AG08395 (cell line): ENCODE measurements at regions not wholly inside any gene's neighbourhood (a gene's known extent, or its start where the extent isn't known, plus 50 kb on each side); places are given as distances from the start of the nearest gene placed in this dataset.
"Not testable (repeated sequence)": the region's sequence is repeated elsewhere in the genome, so short reads cannot be mapped to it uniquely, and the experiment has no call there.

Experiments used
- DNase-seq: peaks from one replicate; pipeline ENCODE4 v3.0.0; 2012; ENCODE audit warnings: mixed read lengths, low spot score

DNA sequence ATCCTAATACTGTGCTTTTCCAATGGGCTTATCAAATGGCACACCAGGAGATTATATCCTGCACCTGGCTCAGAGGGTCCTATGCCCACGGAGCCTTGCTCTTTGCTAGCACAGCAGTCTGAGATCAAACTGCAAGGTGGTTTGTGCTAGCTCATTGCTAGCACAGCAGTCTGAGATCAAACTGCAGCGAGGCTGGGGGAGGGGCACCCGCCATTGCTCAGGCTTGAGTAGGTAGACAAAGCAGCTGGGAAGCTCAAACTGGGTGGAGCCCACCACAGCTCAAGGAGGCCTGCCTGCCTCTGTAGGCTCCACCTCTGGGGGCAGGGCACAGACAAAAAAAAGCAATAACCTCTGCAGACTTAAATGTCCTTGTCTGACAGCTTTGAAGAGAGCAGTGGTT lies 116.0 kb upstream of the ETV3 start:
- not testable (repeated sequence) for DNase-seq

DNA sequence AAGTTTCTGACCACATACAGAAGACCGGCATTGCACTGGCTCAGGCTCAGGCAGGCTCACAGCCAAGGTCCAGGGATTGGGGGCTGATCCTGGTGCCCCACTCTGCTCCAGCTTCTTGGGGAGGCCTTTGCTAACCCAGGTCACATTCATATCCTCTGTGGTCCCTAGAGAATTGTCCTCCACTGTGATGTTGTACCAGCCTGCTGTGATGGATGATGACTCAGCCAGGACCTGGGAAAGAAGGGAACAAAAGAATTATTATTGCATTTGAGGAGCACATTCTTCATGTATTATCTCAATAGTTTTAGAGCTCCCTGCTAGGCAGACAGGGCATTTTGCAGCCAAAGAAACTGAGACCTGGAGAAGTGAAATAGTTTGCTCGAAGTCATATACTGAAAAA lies 114.3 kb upstream of the ETV3 start:
- DNase-seq, result no peak

DNA sequence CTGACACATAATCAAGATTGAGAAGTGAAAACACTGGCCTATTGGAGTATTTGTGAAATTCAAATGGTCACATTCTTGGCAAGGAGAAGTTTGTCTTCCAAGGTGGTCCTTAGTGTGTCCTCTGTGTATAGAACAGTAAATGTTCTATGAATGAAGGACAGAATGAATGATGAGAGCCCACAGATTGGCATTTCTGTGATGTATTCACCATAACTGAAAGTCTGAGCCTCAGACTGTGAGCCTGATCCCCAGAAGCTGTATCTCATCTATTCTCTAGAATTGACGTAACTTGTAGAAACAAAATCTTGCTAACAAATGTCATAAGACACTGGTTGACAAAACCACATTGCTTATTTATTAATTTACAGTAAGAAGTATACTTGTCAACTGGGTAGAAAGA lies 111.5 kb upstream of the ETV3 start:
- DNase-seq, result no peak

DNA sequence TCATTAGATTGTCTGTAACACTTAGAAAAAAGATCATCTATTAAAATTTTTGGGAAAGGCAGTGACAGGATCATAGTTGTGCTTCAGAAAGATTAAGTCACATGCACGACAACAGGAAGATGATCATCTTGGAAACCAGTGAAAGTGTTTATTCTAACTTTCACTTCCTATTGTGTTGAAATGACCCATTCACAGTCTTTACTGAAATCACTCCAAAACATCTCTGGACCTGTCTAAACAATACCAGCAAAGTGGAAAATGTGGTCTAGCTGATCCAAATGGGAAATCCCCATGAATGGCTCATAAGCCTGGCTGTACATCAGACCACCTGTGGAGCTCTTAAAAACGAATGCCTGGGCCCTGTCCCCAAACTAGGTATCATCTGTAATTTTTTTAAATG lies 111.1 kb upstream of the ETV3 start:
- DNase-seq, result no peak

DNA sequence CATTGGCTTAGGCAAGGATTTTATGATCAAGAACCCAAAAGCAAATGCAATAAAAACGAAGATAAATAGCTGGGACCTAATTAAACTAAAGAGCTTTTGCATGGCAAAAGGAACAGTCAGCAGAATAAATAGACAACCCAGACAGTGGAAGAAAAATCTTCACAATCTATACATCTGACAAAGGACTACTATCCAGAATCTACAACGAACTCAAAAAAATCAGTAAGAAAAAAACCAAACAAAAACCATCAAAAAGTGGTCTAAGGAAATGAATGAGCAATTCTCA lies 109.5 kb upstream of the ETV3 start:
- not testable (repeated sequence) for DNase-seq

DNA sequence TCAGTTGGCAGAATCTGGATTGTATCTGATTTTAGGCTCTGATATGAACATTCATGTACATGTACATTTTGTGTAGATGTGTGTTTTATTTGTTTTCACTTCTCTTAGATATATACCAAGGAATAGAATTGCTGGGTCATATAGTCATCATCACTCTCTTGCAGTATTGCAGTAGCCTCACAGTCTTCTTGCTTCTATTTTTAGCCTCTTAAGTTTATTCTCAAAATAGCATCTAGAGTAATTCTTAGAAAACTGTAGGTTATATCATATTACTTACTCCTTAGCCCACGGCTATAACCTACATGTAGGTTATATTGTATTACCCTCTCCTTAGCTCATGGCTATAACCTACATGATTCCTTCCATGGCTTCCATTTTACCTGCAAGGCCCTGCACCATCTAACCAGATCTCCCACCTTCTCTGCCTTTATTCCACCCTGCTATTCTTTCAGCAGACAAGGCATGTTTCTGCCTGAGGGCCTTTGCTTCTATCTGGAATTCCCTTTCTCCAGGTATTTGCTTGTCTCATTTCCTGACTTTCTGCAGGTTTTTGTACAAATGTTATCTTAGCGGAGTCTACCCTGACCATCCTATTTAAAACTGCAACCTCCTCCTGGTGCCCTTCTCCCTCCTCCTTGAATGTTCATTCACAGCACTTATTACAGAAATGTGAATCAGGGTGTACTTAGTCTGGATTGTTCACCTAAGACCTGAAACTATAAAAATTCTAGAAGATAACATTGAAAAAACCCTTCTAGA lies 109.0 kb upstream of the ETV3 start:
- no peak for DNase-seq

DNA sequence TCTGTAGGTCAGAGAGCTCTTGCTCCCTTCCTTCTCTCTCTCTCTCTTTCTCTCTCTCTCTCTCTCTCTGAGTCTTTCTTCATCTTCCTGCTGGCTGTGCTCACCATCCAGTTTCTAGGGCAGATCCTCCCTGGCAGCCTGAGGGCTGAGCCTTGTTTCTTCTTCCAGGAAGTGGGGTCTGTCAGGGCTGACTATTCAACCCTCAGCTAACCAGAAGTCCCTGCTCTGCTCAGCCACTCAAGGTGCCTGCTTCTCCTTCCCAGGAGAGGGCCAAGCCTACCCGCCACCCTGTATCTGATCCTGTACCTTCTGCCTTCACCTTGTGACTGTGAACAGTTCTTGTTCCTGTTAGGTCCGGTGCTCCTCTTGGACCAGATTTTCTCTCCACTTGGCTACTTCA lies 107.6 kb upstream of the ETV3 start:
- DNase-seq, result no peak

DNA sequence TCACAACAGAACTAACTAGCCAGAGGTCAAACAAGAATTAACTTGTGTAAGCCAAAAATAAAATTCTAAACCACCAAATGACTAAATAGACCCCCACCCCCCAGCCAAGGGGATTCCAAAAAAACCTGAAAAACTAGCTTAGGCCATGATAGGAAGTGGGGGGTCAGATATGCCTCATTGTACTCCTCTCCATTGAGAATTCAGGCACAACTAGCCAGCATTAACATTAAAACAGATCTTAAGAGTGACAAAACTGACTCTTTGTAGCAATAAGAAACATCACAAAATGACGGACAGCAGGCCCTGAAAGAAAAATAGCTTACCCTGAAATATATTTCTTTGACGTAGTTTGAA lies 103.0 kb upstream of the ETV3 start:
- DNase-seq, result no peak

DNA sequence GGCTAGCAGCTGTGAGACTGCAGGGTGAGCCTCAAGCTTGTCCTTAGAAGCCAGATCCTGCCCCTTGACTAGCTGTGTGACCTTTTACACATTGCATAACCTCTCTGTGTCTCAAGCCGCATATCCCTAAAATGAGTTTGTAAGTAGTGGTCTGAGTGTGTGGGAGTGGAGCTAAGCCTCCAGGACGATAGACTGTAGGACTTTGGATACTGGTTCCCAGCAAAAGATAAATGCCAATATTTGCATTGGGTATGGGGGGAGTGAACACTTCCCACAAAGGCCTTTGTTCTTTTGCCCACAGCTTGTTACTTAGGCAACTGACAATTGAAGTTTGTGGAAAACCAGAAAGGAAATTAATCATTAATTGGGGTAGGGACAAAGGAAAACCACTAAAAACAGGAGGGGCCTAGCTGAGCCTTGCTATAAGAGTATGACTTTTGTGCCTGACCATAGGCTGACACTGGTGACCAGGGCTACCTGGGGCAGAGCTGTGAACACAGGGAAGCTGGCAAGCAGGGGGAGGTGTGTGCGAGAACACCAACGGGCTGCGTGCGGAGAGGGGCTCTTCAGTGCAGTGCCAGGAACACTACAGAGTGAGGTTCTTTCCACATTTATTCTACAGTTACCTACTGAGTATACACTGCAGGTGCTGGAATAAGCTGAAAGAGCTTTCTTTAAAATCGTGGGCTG lies 102.4 kb upstream of the ETV3 start:
- no peak for DNase-seq

DNA sequence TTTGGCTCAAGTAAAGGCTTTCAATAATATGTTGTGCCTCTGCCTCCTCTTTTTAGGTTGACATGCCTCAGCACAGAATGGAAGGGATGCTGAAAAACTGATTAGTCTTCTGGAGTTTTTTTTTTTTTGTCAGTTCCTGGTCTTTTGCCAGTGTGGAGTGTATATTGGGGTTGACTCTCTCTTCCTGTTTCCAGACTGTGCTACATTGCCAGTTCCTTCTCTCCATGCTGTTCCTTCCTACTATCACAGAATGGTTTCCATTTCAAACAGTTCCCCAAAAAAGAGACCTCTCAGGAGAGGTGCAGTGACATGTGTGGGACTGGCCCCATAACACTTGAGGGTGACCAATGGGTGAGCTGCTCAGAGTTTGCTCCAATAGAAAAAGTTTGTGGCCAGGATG lies 101.7 kb upstream of the ETV3 start:
- DNase-seq, result no peak

DNA sequence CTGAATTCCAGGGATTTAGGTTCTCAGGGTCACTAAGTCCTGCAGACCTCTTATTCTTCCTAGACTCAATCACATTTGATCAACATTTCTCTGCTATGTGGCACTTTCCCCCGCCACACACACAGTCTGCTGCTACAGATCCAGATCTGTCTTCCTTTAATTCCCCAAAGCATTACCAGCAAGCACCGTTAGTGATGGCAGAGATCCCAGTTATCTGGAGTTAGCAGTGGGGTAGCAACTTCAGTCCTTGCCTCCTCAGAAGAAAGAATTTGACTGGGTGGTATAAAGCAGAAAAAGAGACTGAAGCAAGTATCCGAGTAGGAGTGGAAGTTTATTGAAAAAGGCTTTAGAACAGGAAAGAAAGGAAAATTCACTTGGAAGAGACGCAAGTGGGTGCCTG lies 100.4 kb upstream of the ETV3 start:
- DNase-seq, result no peak

DNA sequence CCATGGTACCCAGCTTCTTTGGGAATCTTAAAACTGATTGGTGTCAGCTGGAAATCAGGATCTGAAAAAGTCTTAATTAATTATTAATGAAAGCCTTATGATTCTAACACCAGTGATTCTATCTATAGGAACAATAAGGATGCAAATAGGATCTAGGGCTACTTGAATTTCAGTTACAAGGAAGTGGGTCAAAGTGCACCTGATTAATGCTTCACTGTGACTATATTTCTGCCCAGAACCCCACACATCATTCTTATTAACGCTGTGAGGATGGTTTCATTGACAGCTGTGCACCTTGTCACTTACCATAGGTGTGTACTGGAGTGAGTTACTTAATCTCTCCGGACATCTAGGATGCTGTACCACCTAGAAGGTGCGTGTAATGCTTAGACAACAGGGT lies 99.8 kb upstream of the ETV3 start:
- DNase-seq, result no peak

DNA sequence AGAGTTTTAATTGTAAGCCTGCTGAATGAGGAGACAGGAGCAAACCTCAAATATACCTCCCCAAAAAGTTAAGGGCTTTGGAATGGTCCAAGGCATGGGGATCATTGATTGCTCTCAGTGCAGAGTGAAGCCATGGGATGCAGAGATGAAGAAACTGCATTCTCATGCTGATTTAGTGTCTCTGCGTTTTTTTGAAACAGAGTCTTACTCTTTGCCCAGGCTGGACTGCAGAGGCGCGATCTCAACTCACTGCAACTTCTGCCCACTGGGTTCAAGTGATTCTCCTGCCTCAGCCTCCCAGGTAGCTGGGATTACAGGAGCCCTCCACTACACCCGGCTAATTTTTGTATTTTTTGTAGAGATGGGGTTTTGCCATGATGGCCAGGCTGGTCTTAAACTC lies 99.3 kb upstream of the ETV3 start:
- no peak for DNase-seq

DNA sequence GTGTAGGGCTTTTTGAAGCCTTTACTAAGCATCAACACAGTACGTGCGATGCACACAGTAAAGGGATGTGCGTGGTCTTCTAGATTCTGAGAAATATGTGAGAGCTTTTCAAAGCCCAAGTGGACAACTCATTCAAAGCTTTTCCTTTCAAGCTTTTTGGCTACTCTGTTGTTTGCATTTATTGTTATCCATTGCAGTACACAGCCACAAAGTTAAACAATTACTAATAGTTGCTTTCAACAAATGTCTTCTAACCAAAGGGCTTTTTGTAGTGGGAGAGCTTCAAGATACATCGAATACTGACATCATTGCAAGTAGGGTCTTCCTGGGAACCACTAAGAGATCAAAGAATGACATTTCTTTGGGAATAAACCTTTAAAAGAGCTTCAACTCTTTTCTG lies 97.9 kb upstream of the ETV3 start:
- no peak for DNase-seq

DNA sequence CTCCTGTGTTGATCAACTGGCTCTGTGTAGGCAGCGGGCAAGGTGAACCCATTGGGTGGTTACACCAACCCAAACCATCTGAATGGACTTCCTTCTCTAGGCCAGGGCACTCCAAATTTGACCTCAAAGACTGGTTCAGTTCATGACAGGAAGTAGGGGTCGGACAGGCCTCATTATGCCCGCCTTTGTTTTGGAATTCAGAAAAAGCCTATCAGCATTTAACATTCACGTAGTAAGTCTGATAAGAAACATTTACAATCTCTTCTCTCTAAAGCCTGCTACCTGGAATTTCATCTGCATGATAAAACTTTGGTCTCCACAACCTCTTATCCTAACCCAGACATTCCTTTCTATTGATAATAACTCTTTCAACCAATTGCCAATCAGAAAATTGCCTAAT lies 97.1 kb upstream of the ETV3 start:
- no peak for DNase-seq

DNA sequence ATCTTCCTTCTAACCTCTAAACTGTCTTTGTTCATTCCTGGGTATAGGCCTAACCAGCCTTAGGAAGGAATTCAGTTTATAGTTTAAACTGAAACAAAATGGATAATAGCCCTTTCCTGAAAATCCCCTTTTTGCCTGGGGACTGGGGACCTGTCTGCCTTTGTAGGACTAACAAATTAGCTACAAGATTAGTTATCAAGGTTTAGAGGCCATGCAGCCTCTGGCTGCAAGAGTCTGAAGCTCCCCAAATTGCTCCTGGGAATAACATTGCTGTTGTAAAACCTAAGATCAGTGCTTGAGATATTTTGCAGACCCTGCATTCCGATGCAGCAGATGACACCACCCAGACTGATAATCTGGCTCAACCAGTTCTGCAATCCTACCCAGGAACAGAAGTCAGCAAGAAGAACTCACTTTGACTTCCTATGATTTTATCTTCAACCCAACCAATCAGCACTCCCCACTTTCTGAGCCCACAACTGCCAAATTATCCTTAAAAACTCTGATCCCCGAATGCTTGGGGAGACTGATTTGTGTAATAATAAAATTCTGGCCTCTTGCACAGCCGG lies 96.6 kb upstream of the ETV3 start:
- DNase-seq, result no peak

DNA sequence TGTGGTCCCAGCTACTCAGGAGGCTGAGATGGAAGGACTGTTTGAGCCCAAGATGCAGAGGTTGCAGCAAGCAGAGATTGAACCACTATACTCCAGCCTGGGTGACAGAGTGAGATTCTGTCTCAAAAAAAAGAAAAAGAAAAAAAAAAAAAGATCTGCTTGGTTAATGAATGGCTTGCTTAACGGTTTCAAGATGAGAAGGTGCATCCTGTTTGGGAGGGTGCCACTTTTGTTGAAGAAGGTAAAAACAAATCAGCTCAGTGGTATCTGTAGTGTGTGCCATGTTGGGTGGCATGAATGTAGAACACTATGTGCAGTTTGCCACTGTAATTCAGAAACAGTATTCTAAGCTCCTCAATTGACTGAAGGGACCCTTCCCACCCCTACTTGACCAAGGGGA lies 94.9 kb upstream of the ETV3 start:
- no peak for DNase-seq

DNA sequence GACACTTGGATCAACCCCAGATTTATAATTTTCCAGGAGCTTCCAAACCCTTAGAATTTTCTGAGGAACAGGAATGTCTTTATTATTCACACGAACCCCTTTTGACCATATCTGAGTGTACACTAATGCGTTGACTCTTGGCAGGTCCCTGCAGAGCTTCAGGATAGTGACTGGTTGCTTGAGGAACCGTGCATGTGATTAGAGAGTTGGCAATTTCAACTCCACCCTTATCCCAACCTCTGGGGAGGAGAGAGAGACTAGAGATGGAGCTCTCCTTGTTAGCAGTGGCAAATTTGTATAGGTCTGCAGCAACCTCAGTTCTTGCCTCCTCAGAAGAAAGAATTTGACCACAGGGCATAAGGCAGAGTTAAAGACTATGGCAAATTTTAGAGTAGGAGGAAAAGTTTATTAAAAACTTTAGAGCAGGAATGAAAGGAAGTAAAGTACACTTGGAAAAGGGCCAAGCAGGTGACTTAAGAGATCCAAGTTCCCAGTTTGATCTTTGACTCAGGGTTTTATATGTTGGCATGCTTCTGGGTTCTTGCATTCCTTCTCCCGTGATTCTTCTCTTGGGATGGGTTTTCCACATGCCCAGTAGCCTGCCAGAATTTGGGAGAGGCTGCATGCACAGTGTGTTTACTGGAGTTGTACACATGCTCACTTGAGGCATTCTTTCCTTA lies 93.8 kb upstream of the ETV3 start:
- DNase-seq, result no peak

DNA sequence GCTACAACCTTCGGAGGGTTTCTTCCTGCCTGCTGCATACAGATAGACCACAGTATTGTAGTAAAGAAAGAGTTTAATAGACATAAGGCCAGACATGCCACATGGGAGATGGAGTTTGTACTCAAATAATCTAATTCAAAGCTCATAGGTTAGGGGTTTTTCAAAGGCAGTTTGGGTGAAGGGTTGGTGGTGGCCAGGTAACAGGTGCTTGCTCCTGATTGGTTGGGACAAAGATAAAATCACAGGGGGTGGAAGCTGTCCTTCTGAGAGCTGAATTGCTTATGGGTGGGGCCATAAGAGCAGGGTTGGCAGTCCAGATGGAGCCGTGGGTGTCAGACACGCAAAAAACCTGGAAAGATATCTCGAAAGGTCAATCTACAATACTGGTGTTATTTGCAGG lies 92.3 kb upstream of the ETV3 start:
- no peak for DNase-seq

DNA sequence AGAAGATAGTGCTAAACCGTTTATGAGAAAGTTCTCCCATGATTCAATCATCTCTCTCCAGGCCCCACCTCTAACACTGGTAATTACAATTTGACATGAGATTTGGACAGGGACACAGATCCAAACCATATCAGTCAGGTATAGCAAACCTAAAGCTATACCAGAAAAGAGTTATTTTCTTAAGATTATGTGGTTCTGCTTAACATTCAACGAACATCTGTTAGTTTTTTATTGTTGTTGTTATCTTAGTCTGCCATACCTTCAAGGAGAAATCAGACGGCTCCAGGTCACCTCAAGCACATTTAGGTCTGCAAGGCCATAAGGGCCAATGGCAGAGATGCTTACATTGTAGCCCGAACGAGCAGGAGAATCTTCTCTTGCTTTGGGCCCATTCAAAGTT lies 89.5 kb upstream of the ETV3 start:
- no peak for DNase-seq

DNA sequence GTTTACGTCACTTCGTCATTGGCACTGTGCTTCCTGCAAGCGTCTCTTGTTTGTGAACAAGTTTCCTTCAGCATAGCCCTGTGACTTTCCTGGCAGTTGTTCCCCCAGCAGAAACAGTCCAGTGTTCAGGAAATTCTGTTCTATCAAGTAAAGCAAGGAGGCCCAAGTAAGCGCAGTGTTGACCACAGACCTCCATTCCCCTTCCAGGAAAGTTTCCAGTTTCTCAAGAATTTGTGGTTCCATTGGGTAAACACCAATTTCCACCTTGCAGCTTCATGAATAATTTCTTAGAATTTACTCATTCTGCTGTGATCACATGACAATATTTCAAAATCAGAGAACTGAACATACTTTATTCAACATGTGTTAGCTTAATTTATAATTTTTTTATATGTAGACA lies 88.5 kb upstream of the ETV3 start:
- no peak for DNase-seq

DNA sequence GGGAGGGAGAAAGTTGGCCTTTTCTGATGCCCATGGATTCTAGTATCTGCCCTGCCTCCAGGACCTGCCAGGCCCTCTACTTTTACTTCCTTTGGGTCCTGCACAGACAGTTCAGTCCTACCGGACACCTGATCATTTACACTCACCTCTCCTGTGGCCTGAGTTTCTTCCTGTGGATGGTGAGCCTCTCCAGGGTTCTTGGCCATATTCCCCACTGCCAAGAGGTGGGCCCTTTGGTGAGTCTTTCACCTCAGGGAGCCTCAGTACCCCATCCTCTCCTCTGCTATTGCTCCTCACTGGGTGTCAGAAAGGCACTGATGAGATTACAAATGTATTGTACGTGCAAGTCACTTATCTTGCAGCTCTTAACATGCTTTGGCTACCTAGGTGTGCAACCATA lies 81.4 kb upstream of the ETV3 start:
- no peak for DNase-seq

DNA sequence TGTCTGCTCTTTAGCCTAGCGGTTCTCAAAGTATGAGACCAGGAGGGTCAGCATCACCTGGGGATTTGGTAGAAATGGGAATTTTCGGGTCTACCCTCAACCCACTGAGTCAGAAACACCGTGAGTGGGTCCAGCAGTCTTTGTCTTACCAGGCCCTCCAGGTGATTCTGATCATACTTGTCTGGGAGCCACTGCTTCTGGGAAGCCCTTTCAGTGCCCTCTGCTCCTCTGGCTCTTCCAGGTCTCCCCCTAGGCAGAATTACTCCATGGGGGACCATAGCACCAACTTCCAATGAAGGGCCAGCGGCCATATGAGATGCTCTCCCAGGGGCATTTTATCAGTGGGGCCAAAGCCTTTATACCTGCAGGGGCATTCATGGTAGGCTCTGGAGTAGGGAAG lies 81.0 kb upstream of the ETV3 start:
- no peak for DNase-seq

DNA sequence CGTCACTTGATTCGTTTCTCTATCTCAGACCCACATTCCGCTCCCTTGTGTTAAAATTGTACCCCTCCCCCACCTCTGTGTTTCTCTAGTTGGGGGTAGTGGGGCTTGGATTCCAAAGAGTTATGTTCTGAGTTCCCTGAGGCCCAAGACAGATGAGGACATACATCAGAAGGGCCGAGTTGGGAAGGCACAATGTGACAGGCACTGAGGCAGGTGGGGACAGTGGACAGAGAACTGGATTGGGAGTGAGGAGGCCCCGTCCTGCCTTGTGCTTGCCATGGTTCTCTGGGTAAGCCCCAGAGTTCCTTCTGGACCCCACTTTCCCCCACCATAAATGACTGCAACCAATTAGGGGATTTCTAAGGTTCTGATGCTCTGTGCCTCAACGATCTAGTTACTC lies 80.5 kb upstream of the ETV3 start:
- DNase-seq, result no peak
